ENCODE measurements at regions not wholly inside any gene's neighbourhood (a gene's known extent, or its start where the extent isn't known, plus 50 kb on each side); places are given as distances from the start of the nearest gene placed in this dataset.

GRCh38 chr2:200099256-200099655, 143.9 kb downstream of the MAIP1 start:
- TF ChIP-seq CTCF (IDR thresholded peaks at IDR 0.05) (no peak), POLR2A (IDR thresholded peaks at IDR 0.05) (no peak)
